Suprapubic skin (tissue), 4 donors: ENCODE measurements at regions not wholly inside any gene's neighbourhood (a gene's known extent, or its start where the extent isn't known, plus 50 kb on each side); places are given as distances from the start of the nearest gene placed in this dataset.
"Not testable (repeated sequence)": the region's sequence is repeated elsewhere in the genome, so short reads cannot be mapped to it uniquely, and the experiment has no call there.

Experiments used
- DNase-seq, 2 donors: peaks; one replicate each; pipeline ENCODE4 v3.0.0-alpha.2; 2019; ENCODE audit warnings: low spot score in 2 of 2
- H3K27ac ChIP-seq: fragments of 200-600 bp; sonication (generic); one replicate; pipeline ENCODE4 v1.5.1; 2019
- H3K27me3 ChIP-seq: fragments of 200-600 bp; sonication (generic); one replicate; pipeline ENCODE4 v1.5.1; 2019
- H3K36me3 ChIP-seq: fragments of 200-600 bp; sonication (generic); one replicate; pipeline ENCODE4 v1.5.1; 2019
- H3K4me1 ChIP-seq: fragments of 200-600 bp; sonication (generic); one replicate; pipeline ENCODE4 v1.5.1; 2019
- H3K4me3 ChIP-seq: fragments of 200-600 bp; sonication (generic); one replicate; pipeline ENCODE4 v1.5.1; 2019; ENCODE audit warnings: mild to moderate bottlenecking
- H3K9me3 ChIP-seq: fragments of 200-600 bp; sonication (generic); one replicate; pipeline ENCODE4 v1.5.1; 2019
- EP300 ChIP-seq: sonication (generic); formaldehyde crosslinking; IDR thresholded peaks from one replicate; pipeline ENCODE4 v1.6.1; 2017; ENCODE audit warnings: antibody characterized with exemption
- POLR2A ChIP-seq, 2 donors: fragments of 450-650 bp; IDR thresholded peaks; one replicate each; pipeline ENCODE4 v1.6.1; 2017; ENCODE audit warnings: antibody characterized with exemption in 2 of 2, mild to moderate bottlenecking in 2 of 2, moderate library complexity in 2 of 2
- POLR2AphosphoS5 ChIP-seq, 3 donors: sonication (generic); formaldehyde crosslinking; IDR thresholded peaks; one replicate each; pipeline ENCODE4 v1.6.1; 2017; ENCODE audit warnings: antibody characterized with exemption in 3 of 3
- WGBS: methylation state at CpG from one replicate; pipeline ENCODE4 v1.1.5; 2018; 5-methylcytosine and 5-hydroxymethylcytosine counted together
- TF ChIP-seq, protein P1 (sequence below), 2 donors: fragments of 200-600 bp in 1 of 2; fragments of 450-650 bp in 1 of 2; sonication (generic) in 1 of 2; IDR thresholded peaks; one replicate each; pipeline ENCODE4 v1.5.1; 2016 to 2019; ENCODE audit warnings: antibody characterized with exemption in 2 of 2, mild to moderate bottlenecking in 1 of 2, moderate library complexity in 1 of 2

DNA sequence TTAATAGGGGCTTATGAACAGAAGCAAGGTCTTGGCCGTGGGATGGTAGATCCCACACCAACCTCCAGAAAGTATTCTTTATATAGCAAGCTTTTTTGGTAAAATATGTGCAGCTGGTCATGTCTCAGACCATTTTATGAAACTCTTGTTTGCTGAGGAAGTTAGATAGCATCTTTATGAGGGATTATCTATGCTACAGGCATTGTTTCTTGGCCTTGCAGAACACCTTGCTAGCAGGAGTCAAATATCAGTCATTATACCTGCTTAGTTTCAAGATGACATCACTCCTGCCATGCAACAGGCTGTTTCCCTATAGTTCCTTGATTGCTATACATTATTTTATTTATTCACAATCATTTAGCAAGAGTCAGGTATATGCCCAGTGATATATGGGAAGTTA, 84.8 kb upstream of the LRFN5 start:
- H3K36me3 ChIP-seq, result no peaks in the 10 kb centered on the region
- 89% methylated on average over 1 of the region's 1 CpG for WGBS
- no peak overlapping the region for H3K27ac ChIP-seq
- no peaks in the 10 kb centered on the region for H3K9me3 ChIP-seq
- H3K4me1 ChIP-seq, result no peaks in the 10 kb centered on the region
- no peaks in the 10 kb centered on the region for H3K27me3 ChIP-seq
- H3K4me3 ChIP-seq, result no peak overlapping the region
- TF ChIP-seq POLR2A (IDR thresholded peaks at IDR 0.05) (no peak), POLR2AphosphoS5 (IDR thresholded peaks at IDR 0.05) (no peak), EP300 (no peak)
- TF ChIP-seq, protein P1, sequence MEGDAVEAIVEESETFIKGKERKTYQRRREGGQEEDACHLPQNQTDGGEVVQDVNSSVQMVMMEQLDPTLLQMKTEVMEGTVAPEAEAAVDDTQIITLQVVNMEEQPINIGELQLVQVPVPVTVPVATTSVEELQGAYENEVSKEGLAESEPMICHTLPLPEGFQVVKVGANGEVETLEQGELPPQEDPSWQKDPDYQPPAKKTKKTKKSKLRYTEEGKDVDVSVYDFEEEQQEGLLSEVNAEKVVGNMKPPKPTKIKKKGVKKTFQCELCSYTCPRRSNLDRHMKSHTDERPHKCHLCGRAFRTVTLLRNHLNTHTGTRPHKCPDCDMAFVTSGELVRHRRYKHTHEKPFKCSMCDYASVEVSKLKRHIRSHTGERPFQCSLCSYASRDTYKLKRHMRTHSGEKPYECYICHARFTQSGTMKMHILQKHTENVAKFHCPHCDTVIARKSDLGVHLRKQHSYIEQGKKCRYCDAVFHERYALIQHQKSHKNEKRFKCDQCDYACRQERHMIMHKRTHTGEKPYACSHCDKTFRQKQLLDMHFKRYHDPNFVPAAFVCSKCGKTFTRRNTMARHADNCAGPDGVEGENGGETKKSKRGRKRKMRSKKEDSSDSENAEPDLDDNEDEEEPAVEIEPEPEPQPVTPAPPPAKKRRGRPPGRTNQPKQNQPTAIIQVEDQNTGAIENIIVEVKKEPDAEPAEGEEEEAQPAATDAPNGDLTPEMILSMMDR (IDR thresholded peaks at IDR 0.05), result no peak
- no peak for DNase-seq

DNA sequence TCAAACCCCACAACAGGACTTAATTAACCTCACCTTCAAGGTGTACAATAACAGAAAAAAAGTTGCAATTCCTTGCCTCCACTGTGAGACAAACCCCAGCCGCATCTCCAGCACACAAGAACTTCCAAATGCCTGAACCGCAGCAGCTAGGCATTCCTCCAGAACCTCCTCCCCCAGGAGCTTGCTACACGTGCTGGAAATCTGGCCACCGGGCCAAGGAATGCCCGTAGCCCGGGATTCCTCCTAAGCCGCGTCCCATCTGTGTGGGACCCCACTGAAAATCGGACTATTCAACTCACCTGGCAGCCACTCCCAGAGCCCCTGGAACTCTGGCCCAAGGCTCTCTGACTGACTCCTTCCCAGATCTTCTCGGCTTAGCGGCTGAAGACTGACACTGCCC, 88.6 kb upstream of the LRFN5 start:
- not testable (repeated sequence) for H3K27ac ChIP-seq, H3K4me3 ChIP-seq, H3K4me1 ChIP-seq, H3K27me3 ChIP-seq, H3K9me3 ChIP-seq, H3K36me3 ChIP-seq, DNase-seq
- WGBS, result 84% methylated on average over 9 of the region's 11 CpGs

DNA sequence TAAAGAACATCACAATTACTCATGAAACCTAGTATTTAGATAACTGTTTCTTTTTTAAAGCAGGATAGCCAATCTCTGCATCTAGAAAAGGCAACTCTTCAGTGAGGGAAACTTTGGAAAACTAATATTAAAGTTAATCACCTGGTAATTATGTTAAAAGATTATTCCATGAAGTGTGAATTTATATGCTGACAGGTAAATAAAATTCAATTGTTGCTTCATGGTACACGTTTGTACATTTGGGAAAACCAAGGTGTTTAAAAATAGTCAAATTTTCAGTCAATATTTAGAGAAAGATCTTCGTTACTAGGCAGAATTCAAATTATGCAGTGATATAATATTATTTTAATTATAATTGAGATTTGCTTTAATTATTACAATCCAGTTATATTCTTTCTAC, 100.1 kb upstream of the LRFN5 start:
- no peaks in the 10 kb centered on the region for H3K27me3 ChIP-seq
- H3K9me3 ChIP-seq, result no peaks in the 10 kb centered on the region
- no peak overlapping the region for H3K4me3 ChIP-seq
- H3K4me1 ChIP-seq, result no peaks in the 10 kb centered on the region
- TF ChIP-seq, protein P1 (IDR thresholded peaks at IDR 0.05), result no peak
- TF ChIP-seq POLR2AphosphoS5 (IDR thresholded peaks at IDR 0.05) (no peak), POLR2A (IDR thresholded peaks at IDR 0.05) (no peak), EP300 (no peak)
- DNase-seq, result no peak
- 65% methylated on average over 2 of the region's 2 CpGs for WGBS
- no peaks in the 10 kb centered on the region for H3K36me3 ChIP-seq
- no peak overlapping the region for H3K27ac ChIP-seq

DNA sequence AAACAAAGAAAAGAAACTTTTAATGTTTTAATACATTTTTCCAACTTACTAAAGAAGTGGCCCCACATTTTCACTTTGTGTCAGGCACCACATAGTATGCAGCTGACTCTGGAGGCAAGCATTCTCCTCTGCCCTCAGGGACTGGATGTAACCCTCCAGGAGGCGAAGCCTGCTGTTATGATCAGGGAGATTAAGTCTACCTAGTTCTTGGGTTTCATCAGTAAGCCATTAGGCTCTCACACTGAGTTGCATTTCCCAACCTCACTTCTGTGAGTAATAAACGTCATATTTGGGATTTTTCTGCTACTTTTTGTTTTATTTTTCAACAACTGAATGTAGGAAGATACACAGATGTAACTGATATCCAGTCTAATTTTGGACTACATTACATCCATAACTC, 101.2 kb upstream of the LRFN5 start:
- WGBS, result 70% methylated on average over 2 of the region's 2 CpGs
- Histone ChIP-seq H3K4me3 (no peak overlapping the region), H3K9me3 (no peaks in the 10 kb centered on the region), H3K27ac (no peak overlapping the region), H3K36me3 (no peaks in the 10 kb centered on the region), H3K27me3 (no peaks in the 10 kb centered on the region), H3K4me1 (no peaks in the 10 kb centered on the region)
- TF ChIP-seq POLR2A (IDR thresholded peaks at IDR 0.05) (no peak), POLR2AphosphoS5 (IDR thresholded peaks at IDR 0.05) (no peak), EP300 (no peak)
- TF ChIP-seq, protein P1 (IDR thresholded peaks at IDR 0.05), result no peak
- no peak for DNase-seq

DNA sequence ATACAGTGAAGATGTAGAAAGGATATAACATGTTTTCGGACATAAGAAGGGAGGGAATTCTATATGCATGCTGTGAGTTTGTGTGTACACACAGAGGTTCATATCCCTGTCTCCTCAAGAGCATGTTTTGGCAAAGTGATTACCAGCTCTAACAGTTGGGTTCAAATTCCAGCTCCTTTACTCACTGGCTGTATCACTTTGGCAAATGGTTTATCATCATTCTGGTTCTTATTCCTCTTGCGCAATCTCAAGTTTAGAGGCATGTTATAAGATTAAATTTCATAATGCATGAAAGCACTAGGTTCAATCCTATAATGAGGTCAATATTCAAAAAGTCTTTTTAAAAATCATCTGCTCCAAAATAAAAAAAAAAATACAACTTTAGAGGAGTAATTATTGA, 107.7 kb upstream of the LRFN5 start:
- 90% methylated on average over 2 of the region's 2 CpGs for WGBS
- H3K27ac ChIP-seq, result no peak overlapping the region
- no peaks in the 10 kb centered on the region for H3K27me3 ChIP-seq
- H3K9me3 ChIP-seq, result peaks cover 4% of the 10 kb centered on the region
- no peak for TF ChIP-seq POLR2AphosphoS5 (IDR thresholded peaks at IDR 0.05)
- no peak for TF ChIP-seq EP300
- TF ChIP-seq, protein P1 (IDR thresholded peaks at IDR 0.05), result no peak
- TF ChIP-seq POLR2A (IDR thresholded peaks at IDR 0.05), result no peak
- H3K4me3 ChIP-seq, result no peak overlapping the region
- H3K36me3 ChIP-seq, result no peaks in the 10 kb centered on the region
- no peaks in the 10 kb centered on the region for H3K4me1 ChIP-seq
- DNase-seq, result no peak

DNA sequence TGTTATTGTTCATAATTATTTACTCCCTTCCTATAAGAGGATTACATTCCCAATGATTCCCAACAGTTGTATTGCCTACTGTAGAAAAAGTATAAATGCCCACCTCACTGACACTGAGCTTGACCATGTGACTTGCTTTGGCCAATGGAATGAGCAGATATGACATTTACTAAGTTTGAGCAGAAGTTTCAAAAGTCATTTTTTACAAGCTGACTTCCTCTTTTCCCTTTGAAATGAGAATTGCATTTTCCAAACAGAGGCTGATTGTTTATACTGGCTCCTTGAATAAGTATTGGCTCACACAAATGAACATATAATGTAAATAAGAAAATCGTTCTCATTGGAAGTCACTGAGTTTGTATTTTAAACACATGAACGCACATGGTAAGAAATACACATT, 116.4 kb upstream of the LRFN5 start:
- TF ChIP-seq POLR2A (IDR thresholded peaks at IDR 0.05), result no peak
- TF ChIP-seq EP300, result no peak
- TF ChIP-seq POLR2AphosphoS5 (IDR thresholded peaks at IDR 0.05), result no peak
- TF ChIP-seq, protein P1 (IDR thresholded peaks at IDR 0.05), result no peak
- no peaks in the 10 kb centered on the region for H3K36me3 ChIP-seq
- no peak overlapping the region for H3K27ac ChIP-seq
- no peak overlapping the region for H3K4me3 ChIP-seq
- WGBS, result 89% methylated on average over 2 of the region's 2 CpGs
- H3K4me1 ChIP-seq, result no peaks in the 10 kb centered on the region
- no peak for DNase-seq
- peaks cover 4% of the 10 kb centered on the region for H3K9me3 ChIP-seq
- H3K27me3 ChIP-seq, result no peaks in the 10 kb centered on the region
